ENCODE measurements at regions not wholly inside any gene's neighbourhood (a gene's known extent, or its start where the extent isn't known, plus 50 kb on each side); places are given as distances from the start of the nearest gene placed in this dataset.

GRCh38 chr1:14065486-14065885 is 365.5 kb downstream of the PRDM2 start:
- Mint-ChIP-seq H3K27me3 (peaks cover 4% of the 10 kb centered on the region), H3K4me3 (no peak overlapping the region), H3K4me1 (ENCODE audit: low read depth) (no peaks in the 10 kb centered on the region), H3K9me3 (ENCODE audit: low read depth) (no peaks in the 10 kb centered on the region), H3K36me3 (no peaks in the 10 kb centered on the region), H3K27ac (no peak overlapping the region)

GRCh38 chr1:14067036-14067435 is 367.0 kb downstream of the PRDM2 start:
- H3K27me3 Mint-ChIP-seq, result peaks cover 5% of the 10 kb centered on the region
- H3K36me3 Mint-ChIP-seq, result no peaks in the 10 kb centered on the region
- no peaks in the 10 kb centered on the region for H3K9me3 Mint-ChIP-seq (ENCODE audit: low read depth)
- H3K4me1 Mint-ChIP-seq (ENCODE audit: low read depth), result no peaks in the 10 kb centered on the region
- H3K4me3 Mint-ChIP-seq, result no peak overlapping the region
- H3K27ac Mint-ChIP-seq, result no peak overlapping the region

GRCh38 chr1:14067711-14068110 is 367.7 kb downstream of the PRDM2 start:
- Mint-ChIP-seq H3K4me3 (no peak overlapping the region), H3K27me3 (peaks cover 5% of the 10 kb centered on the region), H3K27ac (no peak overlapping the region), H3K4me1 (ENCODE audit: low read depth) (no peaks in the 10 kb centered on the region), H3K9me3 (ENCODE audit: low read depth) (no peaks in the 10 kb centered on the region), H3K36me3 (no peaks in the 10 kb centered on the region)

DNA sequence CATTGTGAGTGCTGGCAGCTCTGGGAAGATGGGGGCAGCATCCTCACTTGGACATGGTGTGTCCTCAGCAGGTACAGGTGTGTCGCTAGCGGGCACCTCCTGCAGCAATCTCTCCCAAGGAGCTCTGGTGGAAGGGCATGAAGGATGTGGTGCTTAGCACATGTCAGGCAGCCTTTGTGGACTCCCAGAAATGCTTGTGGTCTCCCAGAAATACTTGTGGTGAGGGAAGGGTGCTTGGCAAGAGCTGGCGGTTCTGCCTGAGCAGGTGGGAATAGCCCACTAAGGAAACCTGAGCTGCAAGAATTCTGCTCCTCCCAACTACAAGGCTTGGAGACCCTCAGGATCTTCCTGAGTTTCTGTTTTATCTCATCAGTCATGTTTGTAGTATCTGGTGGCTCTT is 371.6 kb downstream of the PRDM2 start:
- H3K36me3 Mint-ChIP-seq, result no peaks in the 10 kb centered on the region
- H3K9me3 Mint-ChIP-seq (ENCODE audit: low read depth), result no peaks in the 10 kb centered on the region
- no peak overlapping the region for H3K27ac Mint-ChIP-seq
- H3K4me1 Mint-ChIP-seq (ENCODE audit: low read depth), result no peaks in the 10 kb centered on the region
- H3K27me3 Mint-ChIP-seq, result peaks cover 5% of the 10 kb centered on the region
- H3K4me3 Mint-ChIP-seq, result no peak overlapping the region

DNA sequence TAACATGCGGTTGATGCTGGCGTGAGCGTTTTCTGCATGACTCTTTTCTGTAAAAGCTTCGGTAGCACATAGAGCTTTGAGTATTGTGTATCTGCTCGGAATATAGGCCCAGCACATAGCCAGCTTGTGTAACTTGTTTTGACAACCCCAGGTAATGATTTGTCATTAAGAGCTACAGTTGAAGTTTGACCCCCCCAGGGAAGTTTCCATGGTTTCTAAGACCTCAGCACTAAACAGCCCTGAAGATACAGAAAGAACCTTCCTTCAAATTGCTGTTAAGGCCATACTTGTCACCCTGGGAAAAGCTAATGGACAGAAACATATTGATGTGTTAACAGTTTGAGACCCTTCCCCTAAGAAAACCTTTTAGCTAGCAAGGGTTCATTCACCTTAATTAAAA is 380.7 kb downstream of the PRDM2 start:
- no peaks in the 10 kb centered on the region for H3K36me3 Mint-ChIP-seq
- no peaks in the 10 kb centered on the region for H3K27me3 Mint-ChIP-seq
- no peak overlapping the region for H3K4me3 Mint-ChIP-seq
- H3K4me1 Mint-ChIP-seq (ENCODE audit: low read depth), result no peaks in the 10 kb centered on the region
- H3K27ac Mint-ChIP-seq, result no peak overlapping the region
- no peaks in the 10 kb centered on the region for H3K9me3 Mint-ChIP-seq (ENCODE audit: low read depth)

- Mint-ChIP-seq H3K9me3 (ENCODE audit: low read depth) (no peaks in the 10 kb centered on the region), H3K4me3 (no peak overlapping the region), H3K36me3 (no peaks in the 10 kb centered on the region)
These were observed 382.3 kb downstream of the PRDM2 start for GRCh38 chr1:14082331-14082730.

GRCh38 chr1:14083277-14083676 is 383.3 kb downstream of the PRDM2 start:
- no peak overlapping the region for H3K27ac Mint-ChIP-seq
- no peaks in the 10 kb centered on the region for H3K9me3 Mint-ChIP-seq (ENCODE audit: low read depth)
- H3K36me3 Mint-ChIP-seq, result no peaks in the 10 kb centered on the region
- H3K4me1 Mint-ChIP-seq (ENCODE audit: low read depth), result no peaks in the 10 kb centered on the region
- H3K27me3 Mint-ChIP-seq, result no peaks in the 10 kb centered on the region
- H3K4me3 Mint-ChIP-seq, result no peak overlapping the region

More at GRCh38 chr1:14082331-14082730, 382.3 kb downstream of the PRDM2 start:
- H3K4me1 Mint-ChIP-seq (ENCODE audit: low read depth), result no peaks in the 10 kb centered on the region
- no peak overlapping the region for H3K27ac Mint-ChIP-seq
- H3K27me3 Mint-ChIP-seq, result no peaks in the 10 kb centered on the region

DNA sequence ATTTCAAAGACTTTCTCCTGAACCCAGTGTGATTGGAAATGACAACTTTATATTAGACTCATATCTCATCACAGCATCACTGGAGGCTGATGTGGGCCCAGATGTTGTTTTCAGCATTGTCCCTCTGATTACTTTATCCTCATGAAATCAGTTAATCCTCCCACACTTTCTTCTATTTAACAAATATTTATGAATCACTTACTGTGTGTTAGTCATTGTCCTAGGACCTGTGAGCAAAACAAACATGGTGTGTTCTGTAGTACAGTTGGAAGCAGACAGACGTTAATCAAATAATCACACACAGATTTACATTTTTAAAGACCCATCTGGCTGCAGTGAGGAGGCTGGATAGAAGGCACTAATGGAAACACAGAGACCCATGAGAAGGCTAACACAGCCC is 383.7 kb downstream of the PRDM2 start:
- Mint-ChIP-seq H3K4me3 (no peak overlapping the region), H3K27ac (no peak overlapping the region), H3K27me3 (peaks cover 2% of the 10 kb centered on the region), H3K9me3 (ENCODE audit: low read depth) (no peaks in the 10 kb centered on the region), H3K4me1 (ENCODE audit: low read depth) (no peaks in the 10 kb centered on the region), H3K36me3 (no peaks in the 10 kb centered on the region)

DNA sequence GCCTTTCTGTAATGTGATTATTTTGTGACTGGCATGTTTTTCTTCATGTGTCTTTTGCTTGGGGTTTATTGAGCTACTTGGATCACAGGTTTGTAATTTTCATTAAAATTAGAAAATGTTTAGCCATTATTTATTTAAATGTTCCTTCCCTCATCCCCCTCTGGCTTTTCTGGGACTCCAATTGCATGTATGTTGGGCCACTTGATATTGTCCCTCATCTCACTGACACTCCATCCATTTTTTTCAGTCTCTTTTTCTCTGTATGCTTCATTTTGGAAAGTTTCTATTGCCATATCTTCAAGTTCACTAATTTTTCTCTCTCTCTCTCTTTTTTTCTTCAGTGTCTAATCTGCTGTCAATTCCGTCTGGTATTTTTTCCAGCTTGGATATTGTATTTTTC is 390.1 kb downstream of the PRDM2 start:
- no peak overlapping the region for H3K4me3 Mint-ChIP-seq
- no peak overlapping the region for H3K27ac Mint-ChIP-seq
- H3K4me1 Mint-ChIP-seq (ENCODE audit: low read depth), result no peaks in the 10 kb centered on the region
- H3K36me3 Mint-ChIP-seq, result peaks cover 4% of the 10 kb centered on the region
- peaks cover 5% of the 10 kb centered on the region for H3K9me3 Mint-ChIP-seq (ENCODE audit: low read depth)
- peaks cover 14% of the 10 kb centered on the region for H3K27me3 Mint-ChIP-seq

- Mint-ChIP-seq H3K4me3 (no peak overlapping the region), H3K36me3 (peaks cover 4% of the 10 kb centered on the region), H3K27ac (no peak overlapping the region), H3K27me3 (peaks cover 14% of the 10 kb centered on the region), H3K9me3 (ENCODE audit: low read depth) (peaks cover 5% of the 10 kb centered on the region), H3K4me1 (ENCODE audit: low read depth) (no peaks in the 10 kb centered on the region)
These were observed 390.5 kb downstream of the PRDM2 start for GRCh38 chr1:14090531-14090930.

DNA sequence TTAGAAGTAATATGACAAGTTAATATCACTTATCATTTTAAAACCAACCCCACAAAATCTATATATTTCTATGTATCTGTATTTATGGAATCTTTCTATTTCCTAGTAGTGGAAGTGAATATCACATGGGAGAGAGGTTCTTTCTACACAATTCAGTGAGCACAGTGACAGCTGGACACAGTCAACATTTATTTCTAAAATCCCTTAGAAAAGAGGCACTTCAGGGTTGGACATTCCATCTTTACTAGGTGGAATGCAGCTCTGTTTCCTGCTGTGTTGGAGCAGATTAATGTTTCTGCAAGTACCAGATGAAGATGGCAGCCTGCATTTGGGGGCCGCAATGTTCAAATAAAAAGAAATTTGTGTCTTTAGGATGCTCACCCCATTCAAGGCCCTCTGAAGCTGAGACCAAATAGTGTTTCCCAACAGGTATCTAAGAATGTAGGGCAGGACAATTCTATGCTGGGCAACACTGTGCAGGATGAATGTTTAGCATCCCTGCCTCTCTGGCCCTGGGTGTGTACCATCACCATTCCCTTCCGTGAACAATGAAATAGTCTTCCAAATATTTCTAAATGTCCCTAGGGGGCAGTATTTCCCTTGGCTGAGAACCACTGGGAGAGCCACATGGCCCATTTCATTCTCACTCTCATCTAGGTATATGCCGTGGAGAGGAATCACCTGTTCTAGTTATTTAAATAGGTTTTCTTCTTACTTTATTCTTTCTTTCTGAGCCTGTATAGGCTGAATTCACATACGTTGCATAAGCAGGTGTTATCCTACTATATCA is 394.8 kb downstream of the PRDM2 start:
- H3K27ac Mint-ChIP-seq, result no peak overlapping the region
- H3K4me1 Mint-ChIP-seq (ENCODE audit: low read depth), result no peaks in the 10 kb centered on the region
- peaks cover 17% of the 10 kb centered on the region for H3K27me3 Mint-ChIP-seq
- H3K9me3 Mint-ChIP-seq (ENCODE audit: low read depth), result peaks cover 5% of the 10 kb centered on the region
- no peak overlapping the region for H3K4me3 Mint-ChIP-seq
- H3K36me3 Mint-ChIP-seq, result peaks cover 4% of the 10 kb centered on the region

- no peak overlapping the region for H3K4me3 Mint-ChIP-seq
- H3K4me1 Mint-ChIP-seq (ENCODE audit: low read depth), result no peaks in the 10 kb centered on the region
- H3K9me3 Mint-ChIP-seq (ENCODE audit: low read depth), result no peaks in the 10 kb centered on the region
- H3K27ac Mint-ChIP-seq, result no peak overlapping the region
- no peaks in the 10 kb centered on the region for H3K36me3 Mint-ChIP-seq
- H3K27me3 Mint-ChIP-seq, result peaks cover 6% of the 10 kb centered on the region
These were observed 398.4 kb downstream of the PRDM2 start for GRCh38 chr1:14098294-14098913.

- Mint-ChIP-seq H3K36me3 (no peaks in the 10 kb centered on the region), H3K9me3 (ENCODE audit: low read depth) (no peaks in the 10 kb centered on the region), H3K4me3 (no peak overlapping the region), H3K27me3 (peaks cover 8% of the 10 kb centered on the region), H3K4me1 (ENCODE audit: low read depth) (no peaks in the 10 kb centered on the region), H3K27ac (no peak overlapping the region)
These were observed 400.5 kb downstream of the PRDM2 start for GRCh38 chr1:14100444-14100843.

DNA sequence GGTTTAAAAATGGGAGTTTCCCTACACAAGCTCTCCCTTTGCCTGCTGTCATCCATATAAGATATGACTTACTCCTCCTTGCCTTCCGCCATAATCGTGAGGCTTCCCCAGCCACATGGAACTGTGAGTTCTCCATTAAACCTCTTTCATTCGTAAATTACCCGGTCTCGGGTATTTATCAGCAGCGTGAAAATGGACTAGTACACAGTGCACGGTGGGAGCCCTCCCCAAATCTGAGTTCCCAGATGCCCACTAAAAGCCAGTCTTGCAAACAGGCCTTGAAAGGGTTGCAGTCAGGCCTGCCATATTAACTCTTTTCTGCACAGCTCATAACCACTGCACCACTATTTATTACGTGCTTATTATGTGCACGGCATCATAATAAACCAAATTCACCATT is 400.9 kb downstream of the PRDM2 start:
- Mint-ChIP-seq H3K4me1 (ENCODE audit: low read depth) (no peaks in the 10 kb centered on the region), H3K36me3 (no peaks in the 10 kb centered on the region), H3K9me3 (ENCODE audit: low read depth) (no peaks in the 10 kb centered on the region), H3K27ac (no peak overlapping the region), H3K27me3 (peaks cover 8% of the 10 kb centered on the region), H3K4me3 (no peak overlapping the region)

DNA sequence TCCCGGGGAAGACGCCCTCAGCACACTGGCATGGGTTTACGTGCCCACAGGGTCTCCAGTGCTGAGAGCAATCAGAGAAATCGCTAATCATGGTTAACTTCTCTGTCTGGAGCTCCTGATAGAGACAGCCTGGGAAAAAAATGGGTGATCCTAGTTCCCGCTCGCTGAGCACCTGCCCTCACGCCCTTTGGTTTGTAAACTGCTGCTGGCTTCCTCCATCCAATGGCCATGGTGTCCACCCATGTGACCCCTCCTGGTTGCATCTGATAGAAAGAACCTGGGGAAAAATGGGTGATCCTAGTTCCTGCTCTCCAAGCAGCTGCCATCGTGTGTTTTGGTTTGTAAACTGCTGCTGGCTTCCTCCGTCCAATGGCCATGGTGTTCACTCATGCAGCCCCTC is 402.2 kb downstream of the PRDM2 start:
- no peaks in the 10 kb centered on the region for H3K9me3 Mint-ChIP-seq (ENCODE audit: low read depth)

More for the DNA sequence above, 402.2 kb downstream of the PRDM2 start:
- H3K4me3 Mint-ChIP-seq, result no peak overlapping the region
- no peaks in the 10 kb centered on the region for H3K36me3 Mint-ChIP-seq
- peaks cover 9% of the 10 kb centered on the region for H3K27me3 Mint-ChIP-seq
- no peaks in the 10 kb centered on the region for H3K4me1 Mint-ChIP-seq (ENCODE audit: low read depth)
- no peak overlapping the region for H3K27ac Mint-ChIP-seq
